Neuronal stem cell (in vitro differentiated cells): ENCODE measurements at regions not wholly inside any gene's neighbourhood (a gene's known extent, or its start where the extent isn't known, plus 50 kb on each side); places are given as distances from the start of the nearest gene placed in this dataset.
"Not testable (repeated sequence)": the region's sequence is repeated elsewhere in the genome, so short reads cannot be mapped to it uniquely, and the experiment has no call there.

Experiments used
- DNase-seq: peaks from one replicate; pipeline ENCODE4 v3.0.0-alpha.2; 2013; ENCODE audit warnings: low spot score
- H2AFZ ChIP-seq: one replicate; pipeline ENCODE4 v1.6.1; 2013; ENCODE audit warnings: mild to moderate bottlenecking, low read length, inconsistent platforms
- H2AK5ac ChIP-seq: 2 replicates; pipeline ENCODE4 v1.6.1; 2013; ENCODE audit warnings: low read depth, mild to moderate bottlenecking, inconsistent platforms, low read length, moderate library complexity, mixed read lengths
- H2BK120ac ChIP-seq: 2 replicates; pipeline ENCODE4 v1.6.1; 2013; ENCODE audit warnings: low read depth, mild to moderate bottlenecking, inconsistent platforms, low read length, moderate library complexity, mixed read lengths
- H2BK12ac ChIP-seq: one replicate; pipeline ENCODE4 v1.6.1; 2013; ENCODE audit warnings: low read length, inconsistent platforms
- H2BK15ac ChIP-seq: 2 replicates; pipeline ENCODE4 v1.6.1; 2013; ENCODE audit warnings: mild to moderate bottlenecking, low read length, inconsistent platforms, mixed read lengths
- H2BK5ac ChIP-seq: one replicate; pipeline ENCODE4 v1.6.1; 2013; ENCODE audit warnings: inconsistent platforms, mild to moderate bottlenecking, low read length, moderate library complexity
- H3K14ac ChIP-seq: one replicate; pipeline ENCODE4 v1.6.1; 2013; ENCODE audit warnings: low read length, inconsistent platforms
- H3K18ac ChIP-seq: 2 replicates; pipeline ENCODE4 v1.6.1; 2013; ENCODE audit warnings: low read length, inconsistent platforms
- H3K23ac ChIP-seq: 2 replicates; pipeline ENCODE4 v1.6.1; 2013; ENCODE audit warnings: low read depth, mild to moderate bottlenecking, mixed read lengths, low read length, inconsistent platforms; ENCODE audit not compliant: poor library complexity
- H3K27ac ChIP-seq: replicated peaks from 3 replicates; pipeline ENCODE4 v1.5.1; 2013; ENCODE audit warnings: low read length, inconsistent platforms
- H3K27me3 ChIP-seq, 3 experiments: 2 replicates each; pipeline ENCODE4 v1.6.1; 2013; ENCODE audit warnings: low read length in 3 of 3, mild to moderate bottlenecking in 2 of 3, inconsistent platforms in 1 of 3, low read depth in 1 of 3, mixed read lengths in 1 of 3, moderate library complexity in 1 of 3; ENCODE audit not compliant: control insufficient read depth in 3 of 3, insufficient read depth in 3 of 3
- H3K36me3 ChIP-seq, 2 donors: replicated peaks in 1 of 2; 2 replicates each; pipeline ENCODE4 v1.6.1; 2013; ENCODE audit warnings: low read length in 2 of 2; ENCODE audit not compliant: control insufficient read depth in 2 of 2, insufficient read depth in 2 of 2
- H3K4ac ChIP-seq: 2 replicates; pipeline ENCODE4 v1.6.1; 2013; ENCODE audit warnings: inconsistent platforms, mild to moderate bottlenecking, low read length, moderate library complexity
- H3K4me1 ChIP-seq, 2 donors: 1 replicate in 1 of 2; 2 replicates in 1 of 2; pipeline ENCODE4 v1.6.1; 2013; ENCODE audit warnings: low read length in 2 of 2, low read depth in 1 of 2; ENCODE audit not compliant: control insufficient read depth in 2 of 2, insufficient read depth in 1 of 2
- H3K4me2 ChIP-seq: one replicate; pipeline ENCODE4 v1.6.1; 2013; ENCODE audit warnings: mild to moderate bottlenecking, low read length, inconsistent platforms; ENCODE audit not compliant: insufficient read depth, poor library complexity, severe bottlenecking
- H3K4me3 ChIP-seq, 2 donors: 2 replicates each; pipeline ENCODE4 v1.5.1; 2013; ENCODE audit warnings: low read length in 2 of 2, mild to moderate bottlenecking in 2 of 2, inconsistent platforms in 1 of 2, moderate library complexity in 1 of 2
- H3K79me1 ChIP-seq: one replicate; pipeline ENCODE4 v1.6.1; 2013; ENCODE audit warnings: low read depth, mild to moderate bottlenecking, inconsistent platforms, low read length, moderate library complexity
- H3K9ac ChIP-seq: one replicate; pipeline ENCODE4 v1.6.1; 2013; ENCODE audit warnings: mild to moderate bottlenecking, low read depth, low read length, inconsistent platforms; ENCODE audit not compliant: poor library complexity
- H3K9me3 ChIP-seq, 2 donors: replicated peaks in 1 of 2; 2 replicates each; pipeline versions ENCODE3 to v1.6.1; 2013; ENCODE audit warnings: low read length in 2 of 2, mild to moderate bottlenecking in 2 of 2, inconsistent platforms in 1 of 2, low read depth in 1 of 2, mixed read lengths in 1 of 2, moderate library complexity in 1 of 2; ENCODE audit not compliant: control insufficient read depth in 2 of 2, insufficient read depth in 1 of 2
- H4K8ac ChIP-seq: one replicate; pipeline ENCODE4 v1.6.1; 2013; ENCODE audit warnings: low read depth, mild to moderate bottlenecking, inconsistent platforms, low read length, moderate library complexity
- H4K91ac ChIP-seq: one replicate; pipeline ENCODE4 v1.6.1; 2013; ENCODE audit warnings: low read length, low read depth, mild to moderate bottlenecking, inconsistent platforms; ENCODE audit not compliant: poor library complexity
- WGBS, 2 donors: extraction: QIAGEN DNeasy Blood & Tissue Kit; methylation state at CpG; one replicate each; pipeline ENCODE4 v1.1.7; 2013; ENCODE audit warnings: missing lambda C conversion rate in 2 of 2, mixed read lengths in 1 of 2; ENCODE audit not compliant: insufficient read length in 2 of 2, insufficient replicate concordance in 1 of 2; ENCODE audit errors: extremely low coverage in 2 of 2; 5-methylcytosine and 5-hydroxymethylcytosine counted together

GRCh38 chr18:76604108-76604934 lies 109.3 kb upstream of the ZNF516 start:
- no peak overlapping the region for H2BK12ac ChIP-seq
- no peak for DNase-seq
- no peak overlapping the region for H3K23ac ChIP-seq
- H2AFZ ChIP-seq: no peak overlapping the region
- H3K27ac ChIP-seq: no peak overlapping the region
- H3K4ac ChIP-seq: no peak overlapping the region
- peaks cover 0 to 11% (median 0%) of the 10 kb centered on the region in 3 experiments for H3K27me3 ChIP-seq
- H3K14ac ChIP-seq: no peak overlapping the region
- H3K36me3 ChIP-seq: no peaks in the 10 kb centered on the region
- H2AK5ac ChIP-seq: no peak overlapping the region
- no peak overlapping the region for H2BK5ac ChIP-seq
- no peak overlapping the region for H4K91ac ChIP-seq
- no peak overlapping the region for H3K4me3 ChIP-seq
- H3K18ac ChIP-seq: no peak overlapping the region
- H2BK15ac ChIP-seq: no peak overlapping the region
- H3K9me3 ChIP-seq: no peaks in the 10 kb centered on the region
- no peak overlapping the region for H2BK120ac ChIP-seq
- H3K79me1 ChIP-seq: no peaks in the 10 kb centered on the region
- H4K8ac ChIP-seq: no peak overlapping the region
- H3K4me1 ChIP-seq: no peaks in the 10 kb centered on the region
- WGBS, 2 donors: no CpG with 5 or more reads among the region's 14 CpGs
- no peak overlapping the region for H3K9ac ChIP-seq
- no peak overlapping the region for H3K4me2 ChIP-seq

- Histone ChIP-seq H3K4me2 (no peak overlapping the region), H3K23ac (no peak overlapping the region), H3K27ac (no peak overlapping the region), H2BK5ac (no peak overlapping the region), H3K14ac (no peak overlapping the region), H2BK15ac (no peak overlapping the region), H2BK12ac (no peak overlapping the region), H3K4ac (no peak overlapping the region), H3K18ac (no peak overlapping the region), H2AFZ (no peak overlapping the region), H3K9me3 (no peaks in the 10 kb centered on the region), H3K27me3 (peaks cover 0 to 11% (median 0%) of the 10 kb centered on the region in 3 experiments), H3K4me3 (no peak overlapping the region), H3K79me1 (no peaks in the 10 kb centered on the region), H3K4me1 (no peaks in the 10 kb centered on the region), H3K36me3 (no peaks in the 10 kb centered on the region), H4K8ac (no peak overlapping the region), H2BK120ac (no peak overlapping the region), H2AK5ac (no peak overlapping the region), H4K91ac (no peak overlapping the region), H3K9ac (no peak overlapping the region)
- no peak for DNase-seq
- WGBS, 2 donors: no CpG with 5 or more reads among the region's 5 CpGs
Measured at GRCh38 chr18:76602191-76602590, 107.1 kb upstream of the ZNF516 start.

GRCh38 chr18:76600076-76600475 lies 105.0 kb upstream of the ZNF516 start:
- not testable (repeated sequence) for H3K4ac ChIP-seq, H3K18ac ChIP-seq, H3K9ac ChIP-seq, H3K36me3 ChIP-seq, H3K23ac ChIP-seq, H3K4me2 ChIP-seq, H3K4me3 ChIP-seq, H3K4me1 ChIP-seq, H2BK120ac ChIP-seq, H2AK5ac ChIP-seq, H4K91ac ChIP-seq, H3K9me3 ChIP-seq, H3K14ac ChIP-seq, H3K27ac ChIP-seq, DNase-seq, H3K79me1 ChIP-seq, H2BK12ac ChIP-seq, H2AFZ ChIP-seq, H4K8ac ChIP-seq, H2BK5ac ChIP-seq, H2BK15ac ChIP-seq
- H3K27me3 ChIP-seq: peaks cover 0 to 11% (median 0%) of the 10 kb centered on the region in 3 experiments
- no CpG with 5 or more reads among the region's 28 CpGs for WGBS, 2 donors

GRCh38 chr18:76594966-76595365 lies 99.9 kb upstream of the ZNF516 start:
- H3K4ac ChIP-seq: no peak overlapping the region
- H3K4me2 ChIP-seq: no peak overlapping the region
- H2BK15ac ChIP-seq: no peak overlapping the region
- H2AK5ac ChIP-seq: no peak overlapping the region
- H2AFZ ChIP-seq: no peak overlapping the region
- peaks cover 0 to 7% (median 0%) of the 10 kb centered on the region in 3 experiments for H3K27me3 ChIP-seq
- no CpG with 5 or more reads among the region's 3 CpGs for WGBS, 2 donors
- H3K14ac ChIP-seq: no peak overlapping the region
- no peak overlapping the region for H3K23ac ChIP-seq
- H3K4me3 ChIP-seq: no peak overlapping the region
- H4K8ac ChIP-seq: no peak overlapping the region
- H3K4me1 ChIP-seq: peaks cover 0 to 3% of the 10 kb centered on the region in 2 donors
- no peak overlapping the region for H2BK12ac ChIP-seq
- no peak overlapping the region for H3K27ac ChIP-seq
- no peaks in the 10 kb centered on the region for H3K36me3 ChIP-seq
- no peak overlapping the region for H2BK120ac ChIP-seq
- peaks cover 0 to 2% of the 10 kb centered on the region in 2 donors for H3K9me3 ChIP-seq
- DNase-seq: no peak
- no peak overlapping the region for H3K9ac ChIP-seq
- H3K18ac ChIP-seq: no peak overlapping the region
- no peak overlapping the region for H4K91ac ChIP-seq
- H2BK5ac ChIP-seq: no peak overlapping the region
- no peaks in the 10 kb centered on the region for H3K79me1 ChIP-seq
